ENCODE measurements at regions not wholly inside any gene's neighbourhood (a gene's known extent, or its start where the extent isn't known, plus 50 kb on each side); places are given as distances from the start of the nearest gene placed in this dataset.

DNA sequence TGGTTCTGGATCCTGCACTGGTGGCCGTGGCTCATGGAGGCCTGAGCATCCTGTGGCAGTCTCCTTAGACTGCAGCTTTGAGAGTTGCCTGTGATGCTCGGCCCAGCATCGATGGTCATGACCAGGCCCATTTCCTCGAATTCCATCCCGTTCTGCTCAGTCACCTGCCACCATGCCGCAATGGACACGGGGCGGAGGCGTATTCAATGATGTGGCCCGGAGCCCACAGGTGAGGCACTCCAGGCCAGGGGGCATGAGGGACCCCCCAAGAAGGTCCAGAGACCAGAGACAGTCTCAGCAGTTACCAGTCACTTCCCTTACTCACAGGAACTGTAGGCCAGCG is 53.6 kb downstream of the SHANK2 start:
- no peaks in the 10 kb centered on the region for H3K27me3 ChIP-seq
- no peaks in the 10 kb centered on the region for H3K9me3 ChIP-seq
- no peak for DNase-seq (ENCODE audit: extremely low spot score in 2 of 2)
- no peak overlapping the region for H3K27ac ChIP-seq
- intact Hi-C loops (cut with DNase I), result no loop called here
- TF ChIP-seq POLR2AphosphoS5 (IDR thresholded peaks at IDR 0.05; ENCODE audit: insufficient read depth in 1 of 2, low read depth in 1 of 2), result no peak
- TF ChIP-seq POLR2A (IDR thresholded peaks at IDR 0.05), result no peak
- TF ChIP-seq, protein P1, sequence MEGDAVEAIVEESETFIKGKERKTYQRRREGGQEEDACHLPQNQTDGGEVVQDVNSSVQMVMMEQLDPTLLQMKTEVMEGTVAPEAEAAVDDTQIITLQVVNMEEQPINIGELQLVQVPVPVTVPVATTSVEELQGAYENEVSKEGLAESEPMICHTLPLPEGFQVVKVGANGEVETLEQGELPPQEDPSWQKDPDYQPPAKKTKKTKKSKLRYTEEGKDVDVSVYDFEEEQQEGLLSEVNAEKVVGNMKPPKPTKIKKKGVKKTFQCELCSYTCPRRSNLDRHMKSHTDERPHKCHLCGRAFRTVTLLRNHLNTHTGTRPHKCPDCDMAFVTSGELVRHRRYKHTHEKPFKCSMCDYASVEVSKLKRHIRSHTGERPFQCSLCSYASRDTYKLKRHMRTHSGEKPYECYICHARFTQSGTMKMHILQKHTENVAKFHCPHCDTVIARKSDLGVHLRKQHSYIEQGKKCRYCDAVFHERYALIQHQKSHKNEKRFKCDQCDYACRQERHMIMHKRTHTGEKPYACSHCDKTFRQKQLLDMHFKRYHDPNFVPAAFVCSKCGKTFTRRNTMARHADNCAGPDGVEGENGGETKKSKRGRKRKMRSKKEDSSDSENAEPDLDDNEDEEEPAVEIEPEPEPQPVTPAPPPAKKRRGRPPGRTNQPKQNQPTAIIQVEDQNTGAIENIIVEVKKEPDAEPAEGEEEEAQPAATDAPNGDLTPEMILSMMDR (IDR thresholded peaks at IDR 0.05), result no peak
- H3K4me3 ChIP-seq, result no peak overlapping the region
- H3K4me1 ChIP-seq, result no peaks in the 10 kb centered on the region
- H3K36me3 ChIP-seq, result no peaks in the 10 kb centered on the region

DNA sequence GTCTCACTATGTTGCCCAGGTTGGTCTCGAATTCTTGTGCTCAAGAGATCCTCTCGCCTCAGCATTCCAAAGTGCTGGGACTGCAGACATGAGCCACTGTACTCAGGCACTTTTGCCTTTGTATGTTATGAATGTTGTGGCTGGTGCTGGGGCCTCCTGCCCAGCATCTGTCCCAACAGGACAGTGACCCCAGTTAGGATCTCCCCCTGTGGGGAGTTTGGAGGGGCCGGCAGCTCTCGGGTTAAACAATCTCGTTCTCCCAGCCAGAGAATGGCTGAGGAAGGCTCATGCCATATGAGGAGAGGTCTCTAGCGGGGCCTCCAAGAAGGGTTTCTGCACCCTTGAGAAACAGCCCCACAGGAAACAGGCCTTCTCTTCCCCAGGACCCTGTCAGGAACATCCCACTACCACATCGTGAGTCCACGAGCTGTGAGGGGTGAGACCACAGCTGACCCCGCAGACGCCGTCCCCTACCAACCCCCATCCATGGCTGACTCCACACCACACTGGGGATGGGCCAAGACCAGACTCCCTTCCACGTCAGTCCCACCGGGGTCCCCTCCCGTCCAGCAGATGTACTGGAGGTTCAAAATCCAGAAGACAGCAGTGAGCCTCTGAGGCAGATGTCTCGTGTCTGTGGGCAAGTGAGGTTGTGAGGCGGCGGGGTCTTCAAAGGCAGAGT is 54.1 kb downstream of the SHANK2 start:
- no peak overlapping the region for H3K4me3 ChIP-seq
- H3K9me3 ChIP-seq, result no peaks in the 10 kb centered on the region
- no peaks in the 10 kb centered on the region for H3K4me1 ChIP-seq
- TF ChIP-seq POLR2A (IDR thresholded peaks at IDR 0.05) (no peak), POLR2AphosphoS5 (IDR thresholded peaks at IDR 0.05; ENCODE audit: insufficient read depth in 1 of 2, low read depth in 1 of 2) (no peak)
- TF ChIP-seq, protein P1 (IDR thresholded peaks at IDR 0.05), result no peak
- DNase-seq (ENCODE audit: extremely low spot score in 2 of 2), result no peak
- no peaks in the 10 kb centered on the region for H3K36me3 ChIP-seq
- H3K27me3 ChIP-seq, result no peaks in the 10 kb centered on the region
- intact Hi-C loops (cut with DNase I), result no loop called here
- H3K27ac ChIP-seq, result no peak overlapping the region

DNA sequence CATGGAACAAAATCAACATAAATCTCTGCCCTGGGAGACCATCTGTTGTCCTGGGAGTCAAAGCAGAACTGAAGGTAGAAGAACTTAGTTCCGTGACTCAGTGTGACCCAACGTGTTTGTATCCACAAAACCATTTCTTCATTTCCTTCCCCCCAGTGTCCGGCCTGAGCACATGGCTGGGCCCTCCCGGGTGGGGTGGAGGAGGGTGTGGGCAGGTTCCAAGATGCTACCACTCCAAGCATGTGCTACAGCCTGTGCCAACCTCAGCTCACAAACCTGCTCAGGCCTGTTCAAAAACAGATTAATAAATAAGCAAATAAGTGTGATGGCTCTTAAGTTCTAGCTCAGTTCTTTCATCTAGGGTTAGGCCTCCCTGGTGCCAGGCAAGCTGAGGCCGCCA is 55.3 kb downstream of the SHANK2 start:
- no peaks in the 10 kb centered on the region for H3K9me3 ChIP-seq
- no peaks in the 10 kb centered on the region for H3K4me1 ChIP-seq
- TF ChIP-seq, protein P1 (IDR thresholded peaks at IDR 0.05), result no peak
- TF ChIP-seq POLR2A (IDR thresholded peaks at IDR 0.05), result no peak
- no peak for TF ChIP-seq POLR2AphosphoS5 (IDR thresholded peaks at IDR 0.05; ENCODE audit: insufficient read depth in 1 of 2, low read depth in 1 of 2)
- no peaks in the 10 kb centered on the region for H3K27me3 ChIP-seq
- intact Hi-C loops (cut with DNase I), result no loop called here
- no peaks in the 10 kb centered on the region for H3K36me3 ChIP-seq
- no peak for DNase-seq (ENCODE audit: extremely low spot score in 2 of 2)
- no peak overlapping the region for H3K27ac ChIP-seq
- no peak overlapping the region for H3K4me3 ChIP-seq

DNA sequence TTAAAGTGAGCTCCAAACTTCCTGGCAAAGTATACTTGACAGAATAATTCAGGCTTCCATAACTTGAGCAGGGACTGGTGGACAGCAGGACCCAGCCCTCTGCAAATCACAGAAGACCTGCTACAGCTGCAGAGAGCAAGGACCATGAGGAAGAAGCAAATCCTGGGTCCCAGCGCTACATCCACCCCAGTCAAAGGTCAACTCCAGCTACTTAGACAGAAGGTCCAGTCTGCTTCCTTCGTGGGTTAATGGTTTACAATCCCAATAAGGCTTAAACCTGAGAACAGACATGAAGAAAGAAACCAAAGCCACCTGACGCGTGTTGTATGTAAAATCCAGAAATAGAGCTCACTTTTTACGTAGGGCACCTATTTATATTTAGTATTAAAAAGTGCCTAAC is 57.7 kb downstream of the SHANK2 start:
- no peak for TF ChIP-seq POLR2A (IDR thresholded peaks at IDR 0.05)
- TF ChIP-seq, protein P1 (IDR thresholded peaks at IDR 0.05), result no peak
- no peak for TF ChIP-seq POLR2AphosphoS5 (IDR thresholded peaks at IDR 0.05; ENCODE audit: insufficient read depth in 1 of 2, low read depth in 1 of 2)
- H3K4me3 ChIP-seq, result no peak overlapping the region
- H3K27ac ChIP-seq, result no peak overlapping the region
- intact Hi-C loops (cut with DNase I), result no loop called here
- no peaks in the 10 kb centered on the region for H3K27me3 ChIP-seq
- no peaks in the 10 kb centered on the region for H3K9me3 ChIP-seq
- no peak for DNase-seq (ENCODE audit: extremely low spot score in 2 of 2)
- no peaks in the 10 kb centered on the region for H3K36me3 ChIP-seq
- no peaks in the 10 kb centered on the region for H3K4me1 ChIP-seq

DNA sequence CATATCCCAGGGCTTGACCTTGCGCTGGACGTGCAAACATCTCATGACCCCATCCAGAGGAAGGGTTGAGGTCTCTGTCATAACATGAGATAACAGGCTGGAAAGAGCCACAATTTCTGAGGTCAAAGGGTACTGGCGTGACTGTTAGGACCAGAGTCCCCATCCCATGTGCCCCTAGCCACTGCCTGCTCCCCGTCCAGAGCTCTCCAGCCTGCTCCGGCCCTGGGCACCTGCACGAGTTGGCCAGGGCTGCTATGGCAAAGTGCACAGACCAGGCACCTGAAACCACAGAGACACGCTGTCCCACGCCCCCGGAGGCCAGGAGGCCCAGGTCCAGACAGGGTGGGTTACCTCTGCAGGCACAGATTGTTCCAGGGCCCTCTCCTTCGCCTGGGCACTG is 58.9 kb downstream of the SHANK2 start:
- DNase-seq (ENCODE audit: extremely low spot score in 2 of 2), result no peak
- no peak overlapping the region for H3K4me3 ChIP-seq
- no peaks in the 10 kb centered on the region for H3K36me3 ChIP-seq
- no peaks in the 10 kb centered on the region for H3K9me3 ChIP-seq
- TF ChIP-seq POLR2A (IDR thresholded peaks at IDR 0.05) (no peak), POLR2AphosphoS5 (IDR thresholded peaks at IDR 0.05; ENCODE audit: insufficient read depth in 1 of 2, low read depth in 1 of 2) (no peak)
- TF ChIP-seq, protein P1 (IDR thresholded peaks at IDR 0.05), result no peak
- intact Hi-C loops (cut with DNase I), result no loop called here
- H3K4me1 ChIP-seq, result no peaks in the 10 kb centered on the region
- no peaks in the 10 kb centered on the region for H3K27me3 ChIP-seq
- H3K27ac ChIP-seq, result no peak overlapping the region
